ENCODE measurements at regions not wholly inside any gene's neighbourhood (a gene's known extent, or its start where the extent isn't known, plus 50 kb on each side); places are given as distances from the start of the nearest gene placed in this dataset.

- TF ChIP-seq NFIC (IDR thresholded peaks at IDR 0.05): no peak
- no peak for TF ChIP-seq ZBTB7A (IDR thresholded peaks at IDR 0.05; ENCODE audit: low read depth)
- no peak for TF ChIP-seq TEAD4 (IDR thresholded peaks at IDR 0.05)
- no peak for TF ChIP-seq YY1 (IDR thresholded peaks at IDR 0.05; ENCODE audit: low read depth)
- no peak for TF ChIP-seq REST (IDR thresholded peaks at IDR 0.05; ENCODE audit: low read depth)
- no peak for TF ChIP-seq CREB1 (IDR thresholded peaks at IDR 0.05; ENCODE audit: low read depth)
- TF ChIP-seq EP300 (IDR thresholded peaks at IDR 0.05; ENCODE audit: borderline replicate concordance): no peak
- no peak for TF ChIP-seq RAD21 (IDR thresholded peaks at IDR 0.05; ENCODE audit: low read depth)
These were observed 274.5 kb upstream of the LRIG3 start for GRCh38 chr12:59194794-59195193.

- no peak for TF ChIP-seq ZBTB7A (IDR thresholded peaks at IDR 0.05; ENCODE audit: low read depth)
- TF ChIP-seq FOXM1 (IDR thresholded peaks at IDR 0.05; ENCODE audit: borderline replicate concordance, low read depth): no peak
- TF ChIP-seq TEAD4 (IDR thresholded peaks at IDR 0.05): no peak
- no peak for TF ChIP-seq NFIC (IDR thresholded peaks at IDR 0.05)
- no peak for TF ChIP-seq REST (IDR thresholded peaks at IDR 0.05; ENCODE audit: low read depth)
- TF ChIP-seq EGR1 (IDR thresholded peaks at IDR 0.05): no peak
- TF ChIP-seq TCF12 (IDR thresholded peaks at IDR 0.05; ENCODE audit: low read depth): no peak
- no peak for TF ChIP-seq TAF1 (IDR thresholded peaks at IDR 0.05; ENCODE audit: low read depth)
- no peak for TF ChIP-seq CEBPB (IDR thresholded peaks at IDR 0.05)
- no peak for TF ChIP-seq CREB1 (IDR thresholded peaks at IDR 0.05; ENCODE audit: low read depth)
- no peak for TF ChIP-seq EP300 (IDR thresholded peaks at IDR 0.05; ENCODE audit: borderline replicate concordance)
These were observed 273.3 kb upstream of the LRIG3 start for GRCh38 chr12:59193476-59194050.

- TF ChIP-seq FOXM1 (IDR thresholded peaks at IDR 0.05; ENCODE audit: borderline replicate concordance, low read depth) (no peak), USF1 (IDR thresholded peaks at IDR 0.05) (no peak), YY1 (IDR thresholded peaks at IDR 0.05; ENCODE audit: low read depth) (no peak), TEAD4 (IDR thresholded peaks at IDR 0.05) (no peak), TCF12 (IDR thresholded peaks at IDR 0.05; ENCODE audit: low read depth) (no peak), NFIC (IDR thresholded peaks at IDR 0.05) (no peak), ZBTB7A (IDR thresholded peaks at IDR 0.05; ENCODE audit: low read depth) (no peak), EGR1 (IDR thresholded peaks at IDR 0.05) (no peak), RAD21 (IDR thresholded peaks at IDR 0.05; ENCODE audit: low read depth) (no peak), EP300 (IDR thresholded peaks at IDR 0.05; ENCODE audit: borderline replicate concordance) (no peak), REST (IDR thresholded peaks at IDR 0.05; ENCODE audit: low read depth) (no peak), CREB1 (IDR thresholded peaks at IDR 0.05; ENCODE audit: low read depth) (no peak), CEBPB (IDR thresholded peaks at IDR 0.05) (no peak), TAF1 (IDR thresholded peaks at IDR 0.05; ENCODE audit: low read depth) (no peak)
These were observed 271.1 kb upstream of the LRIG3 start for GRCh38 chr12:59191372-59191771.

GRCh38 chr12:59186451-59186850 is 266.1 kb upstream of the LRIG3 start:
- no peak for TF ChIP-seq USF1 (IDR thresholded peaks at IDR 0.05)
- TF ChIP-seq, protein P1, sequence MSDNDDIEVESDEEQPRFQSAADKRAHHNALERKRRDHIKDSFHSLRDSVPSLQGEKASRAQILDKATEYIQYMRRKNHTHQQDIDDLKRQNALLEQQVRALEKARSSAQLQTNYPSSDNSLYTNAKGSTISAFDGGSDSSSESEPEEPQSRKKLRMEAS (IDR thresholded peaks at IDR 0.05): no peak
- TF ChIP-seq CREB1 (IDR thresholded peaks at IDR 0.05; ENCODE audit: low read depth): no peak
- TF ChIP-seq FOXM1 (IDR thresholded peaks at IDR 0.05; ENCODE audit: borderline replicate concordance, low read depth): no peak
- TF ChIP-seq TEAD4 (IDR thresholded peaks at IDR 0.05): no peak
- no peak for TF ChIP-seq TCF12 (IDR thresholded peaks at IDR 0.05; ENCODE audit: low read depth)
- no peak for TF ChIP-seq ZBTB7A (IDR thresholded peaks at IDR 0.05; ENCODE audit: low read depth)
- no peak for TF ChIP-seq TAF1 (IDR thresholded peaks at IDR 0.05; ENCODE audit: low read depth)

DNA sequence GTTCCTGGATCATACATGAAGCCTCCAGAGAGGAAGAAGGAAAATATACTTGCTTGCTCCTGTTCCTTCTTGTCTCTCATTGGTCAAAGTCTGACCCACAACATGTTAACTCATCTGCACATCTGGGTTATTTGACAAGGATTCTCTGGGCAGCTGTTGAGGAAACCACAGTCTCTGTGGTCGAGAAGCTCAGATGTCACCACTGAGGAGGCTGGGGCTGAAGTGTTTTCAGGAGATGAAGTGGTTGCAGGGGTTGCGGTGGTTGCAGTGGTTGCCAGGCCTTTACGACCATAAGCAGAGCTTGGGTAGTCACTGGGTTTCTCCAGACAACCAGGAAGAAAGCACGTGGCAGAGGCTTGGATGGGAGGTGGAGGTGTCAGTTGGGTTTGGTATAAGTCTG is 265.0 kb upstream of the LRIG3 start:
- TF ChIP-seq FOXM1 (IDR thresholded peaks at IDR 0.05; ENCODE audit: borderline replicate concordance, low read depth) (no peak), REST (IDR thresholded peaks at IDR 0.05; ENCODE audit: low read depth) (no peak)
